H1 (cell line): ENCODE measurements at regions not wholly inside any gene's neighbourhood (a gene's known extent, or its start where the extent isn't known, plus 50 kb on each side); places are given as distances from the start of the nearest gene placed in this dataset.

Experiments used
- CTCF ChIA-PET: fragments of 300-600 bp; sonication (Branson Sonifier 250); formaldehyde crosslinking; loops from one replicate; lab custom pipeline; 2021; ENCODE audit not compliant: partially characterized antibody; lab: Charles Lee
- POLR2A ChIA-PET: fragments of 300-600 bp; sonication (Branson Sonifier 250); formaldehyde crosslinking; loops from one replicate; lab custom pipeline; 2021; ENCODE audit warnings: inconsistent platforms; ENCODE audit not compliant: partially characterized antibody; lab: Charles Lee
- DNase-seq, 2 experiments: peaks; one replicate each; pipeline versions ENCODE4 v3.0.0 to v3.0.0-alpha.2; 2010 to 2022; ENCODE audit warnings: low spot score in 2 of 2, low read depth in 1 of 2, mixed read lengths in 1 of 2
- FAIRE-seq: peaks from 2 replicates; lab custom pipeline; 2011; peaks lifted over from hg19 to GRCh38; lab: Jason Lieb, UNC
- H2AFZ ChIP-seq: 2 replicates; pipeline ENCODE4 v1.8.1; 2012; ENCODE audit warnings: low read length, inconsistent platforms
- H2AK5ac ChIP-seq: 2 replicates; pipeline ENCODE4 v1.6.1; 2013; ENCODE audit warnings: low read depth, low read length
- H2BK120ac ChIP-seq: replicated peaks from 2 replicates; pipeline ENCODE3; 2013; ENCODE audit warnings: low read depth, low read length, inconsistent platforms
- H2BK12ac ChIP-seq: 2 replicates; pipeline ENCODE4 v1.6.1; 2013; ENCODE audit warnings: low read depth, low read length
- H2BK15ac ChIP-seq: 2 replicates; pipeline ENCODE4 v1.6.1; 2013; ENCODE audit warnings: low read length
- H2BK20ac ChIP-seq: 2 replicates; pipeline ENCODE4 v1.6.1; 2013; ENCODE audit warnings: low read length
- H2BK5ac ChIP-seq: 2 replicates; pipeline ENCODE4 v1.6.1; 2013; ENCODE audit warnings: low read depth, low read length
- H3K14ac ChIP-seq: 2 replicates; pipeline ENCODE4 v1.6.1; 2013; ENCODE audit warnings: inconsistent platforms; ENCODE audit not compliant: insufficient read length
- H3K18ac ChIP-seq: 2 replicates; pipeline ENCODE4 v1.6.1; 2013; ENCODE audit warnings: low read length; ENCODE audit errors: extremely low read depth
- H3K23ac ChIP-seq: 2 replicates; pipeline ENCODE4 v1.6.1; 2013; ENCODE audit warnings: inconsistent platforms; ENCODE audit not compliant: insufficient read length
- H3K23me2 ChIP-seq: 2 replicates; pipeline ENCODE4 v1.6.1; 2013; ENCODE audit warnings: low read depth, low read length
- H3K27ac ChIP-seq: 2 replicates; pipeline ENCODE4 v1.6.1; 2011; ENCODE audit warnings: low read depth, low read length, inconsistent platforms
- H3K27me3 ChIP-seq, 4 experiments: replicated peaks in 1 of 4; 1 replicate in 1 of 4; 2 replicates in 3 of 4; pipeline versions ENCODE4 v1.6.1 to v1.8.1; 2011 to 2013; ENCODE audit warnings: low read length in 3 of 4, mild to moderate bottlenecking in 3 of 4, inconsistent platforms in 2 of 4, mixed read lengths in 2 of 4, moderate library complexity in 1 of 4; ENCODE audit not compliant: control insufficient read depth in 3 of 4, insufficient read depth in 3 of 4; ENCODE audit errors: extremely low read depth in 1 of 4
- H3K36me3 ChIP-seq, 4 experiments: 2 replicates each; pipeline versions ENCODE4 v1.6.1 to v1.8.1; 2011 to 2013; ENCODE audit warnings: mild to moderate bottlenecking in 4 of 4, low read length in 3 of 4, moderate library complexity in 2 of 4, control low read depth in 1 of 4, inconsistent platforms in 1 of 4; ENCODE audit not compliant: insufficient read depth in 4 of 4, control insufficient read depth in 2 of 4
- H3K4ac ChIP-seq: replicated peaks from 2 replicates; pipeline ENCODE3; 2013; ENCODE audit warnings: low read length, low read depth, mixed read lengths, inconsistent platforms; ENCODE audit not compliant: insufficient read length
- H3K4me1 ChIP-seq, 4 experiments: replicated peaks in 1 of 4; 1 replicate in 1 of 4; 2 replicates in 3 of 4; pipeline versions ENCODE4 v1.6.1 to v1.8.1; 2011 to 2013; ENCODE audit warnings: low read length in 3 of 4, inconsistent platforms in 2 of 4, mixed read lengths in 1 of 4; ENCODE audit not compliant: insufficient read depth in 4 of 4, control insufficient read depth in 3 of 4
- H3K4me2 ChIP-seq, 2 experiments: 2 replicates each; pipeline versions ENCODE4 v1.6.1 to v1.8.1; 2011 to 2013; ENCODE audit warnings: low read depth in 2 of 2, low read length in 2 of 2, control low read depth in 1 of 2, inconsistent platforms in 1 of 2, mild to moderate bottlenecking in 1 of 2; ENCODE audit not compliant: insufficient read depth in 1 of 2
- H3K4me3 ChIP-seq, 4 experiments: fragments of 200-600, 300-600 bp in 1 of 4; sonication (generic), shearing (Covaris generic), sonication (Bioruptor Twin) in 1 of 4; 2 replicates each; pipeline versions ENCODE4 v1.5.1 to v1.8.1; 2011 to 2016; ENCODE audit warnings: low read length in 4 of 4, low read depth in 3 of 4, control low read depth in 2 of 4, inconsistent platforms in 2 of 4, mild to moderate bottlenecking in 2 of 4, mixed read lengths in 1 of 4, moderate library complexity in 1 of 4; ENCODE audit not compliant: insufficient read depth in 2 of 4; ENCODE audit errors: extremely low read depth in 1 of 4
- H3K56ac ChIP-seq: replicated peaks from 2 replicates; pipeline ENCODE3; 2013; ENCODE audit warnings: low read depth, mild to moderate bottlenecking, mixed read lengths, low read length, inconsistent platforms; ENCODE audit not compliant: insufficient read length
- H3K79me1 ChIP-seq: 2 replicates; pipeline ENCODE4 v1.6.1; 2013; ENCODE audit warnings: low read depth, low read length, control low read depth
- H3K79me2 ChIP-seq, 2 experiments: 2 replicates each; pipeline versions ENCODE4 v1.6.1 to v1.8.1; 2012 to 2013; ENCODE audit warnings: low read length in 2 of 2, mild to moderate bottlenecking in 2 of 2, inconsistent platforms in 1 of 2; ENCODE audit not compliant: insufficient read depth in 2 of 2, control insufficient read depth in 1 of 2
- H3K9ac ChIP-seq, 4 experiments: replicated peaks in 1 of 4; 1 replicate in 1 of 4; 2 replicates in 3 of 4; pipeline versions ENCODE4 v1.6.1 to v1.8.1; 2011 to 2013; ENCODE audit warnings: low read depth in 3 of 4, low read length in 3 of 4, control low read depth in 2 of 4, mild to moderate bottlenecking in 2 of 4, moderate library complexity in 2 of 4, inconsistent platforms in 1 of 4; ENCODE audit errors: extremely low read depth in 1 of 4
- H3K9me3 ChIP-seq, 2 experiments: 2 replicates each; pipeline versions ENCODE4 v1.6.1 to v1.8.1; 2012 to 2013; ENCODE audit warnings: mild to moderate bottlenecking in 2 of 2, moderate library complexity in 2 of 2, control low read depth in 1 of 2, inconsistent platforms in 1 of 2, low read depth in 1 of 2, low read length in 1 of 2, mixed read lengths in 1 of 2; ENCODE audit not compliant: insufficient read depth in 2 of 2
- H4K20me1 ChIP-seq, 2 experiments: replicated peaks in 1 of 2; 2 replicates each; pipeline versions ENCODE3 to v1.8.1; 2011 to 2013; ENCODE audit warnings: inconsistent platforms in 2 of 2, low read length in 2 of 2, mild to moderate bottlenecking in 1 of 2; ENCODE audit not compliant: insufficient read depth in 2 of 2, control insufficient read depth in 1 of 2
- H4K5ac ChIP-seq: 2 replicates; pipeline ENCODE4 v1.6.1; 2013; ENCODE audit warnings: low read length, low read depth, mixed read lengths, inconsistent platforms; ENCODE audit not compliant: insufficient read length
- H4K8ac ChIP-seq: 2 replicates; pipeline ENCODE4 v1.8.0; 2013; ENCODE audit warnings: mild to moderate bottlenecking, moderate library complexity, low read length, inconsistent platforms; ENCODE audit not compliant: insufficient read depth; ENCODE audit errors: extremely low read depth
- H4K91ac ChIP-seq: replicated peaks from 2 replicates; pipeline ENCODE3; 2013; ENCODE audit warnings: low read length, mixed read lengths, inconsistent platforms; ENCODE audit not compliant: insufficient read length
- ATF3 ChIP-seq: IDR thresholded peaks from 2 replicates; pipeline ENCODE4 v1.6.1; 2011; ENCODE audit warnings: low read depth, mild to moderate bottlenecking, low read length; ENCODE audit not compliant: insufficient read depth
- CREB1 ChIP-seq: IDR thresholded peaks from 2 replicates; pipeline ENCODE4 v1.6.1; 2012; ENCODE audit warnings: inconsistent platforms
- FOSL1 ChIP-seq: IDR thresholded peaks from 2 replicates; pipeline ENCODE4 v1.6.1; 2011; ENCODE audit warnings: mild to moderate bottlenecking, low read depth, low read length, moderate library complexity; ENCODE audit not compliant: insufficient read depth
- GABPA ChIP-seq: IDR thresholded peaks from 2 replicates; pipeline ENCODE4 v1.6.1; 2011; ENCODE audit warnings: mild to moderate bottlenecking, low read length, moderate library complexity, borderline replicate concordance; ENCODE audit not compliant: insufficient read depth
- GTF2F1 ChIP-seq: IDR thresholded peaks from 2 replicates; pipeline ENCODE4 v1.6.1; 2012; ENCODE audit warnings: low read depth, low read length, improper control_type of control experiment, borderline replicate concordance
- HDAC2 ChIP-seq, 2 experiments: fragments of 300-600 bp in 1 of 2; sonication (generic) in 1 of 2; IDR thresholded peaks; 2 replicates each; pipeline ENCODE4 v1.6.1; 2011 to 2012; ENCODE audit warnings: low read depth in 2 of 2, low read length in 2 of 2, mild to moderate bottlenecking in 2 of 2, moderate library complexity in 2 of 2, borderline replicate concordance in 1 of 2, inconsistent platforms in 1 of 2
- HDAC6 ChIP-seq: IDR thresholded peaks from one replicate; pipeline ENCODE4 v1.7.1; 2012; ENCODE audit warnings: low read depth, mild to moderate bottlenecking, inconsistent platforms, low read length, moderate library complexity
- KDM4A ChIP-seq: IDR thresholded peaks from one replicate; pipeline ENCODE4 v1.7.1; 2012; ENCODE audit warnings: low read depth, mild to moderate bottlenecking, moderate library complexity, low read length, inconsistent platforms; ENCODE audit not compliant: severe bottlenecking
- PHF8 ChIP-seq: fragments of 200-600 bp; sonication (generic); conservative IDR thresholded peaks from 2 replicates; pipeline ENCODE4 v1.7.1; 2012; ENCODE audit warnings: low read depth, mild to moderate bottlenecking, inconsistent platforms, low read length, moderate library complexity
- POU5F1 ChIP-seq: IDR thresholded peaks from 2 replicates; pipeline ENCODE4 v1.6.1; 2011; ENCODE audit warnings: low read depth, mild to moderate bottlenecking, low read length, moderate library complexity
- SAP30 ChIP-seq: fragments of 300-600 bp; sonication (generic); IDR thresholded peaks from 2 replicates; pipeline ENCODE4 v1.7.1; 2012; ENCODE audit warnings: low read length, moderate library complexity, mild to moderate bottlenecking, inconsistent platforms; ENCODE audit not compliant: insufficient read depth, insufficient replicate concordance
- SP4 ChIP-seq: IDR thresholded peaks from 2 replicates; pipeline ENCODE4 v1.6.1; 2012; ENCODE audit warnings: low read length, inconsistent platforms
- TAF7 ChIP-seq: optimal IDR thresholded peaks from 2 replicates; pipeline ENCODE3; 2011; ENCODE audit warnings: low read depth, mild to moderate bottlenecking, inconsistent platforms, low read length, moderate library complexity, borderline replicate concordance
- TCF12 ChIP-seq: IDR thresholded peaks from 2 replicates; pipeline ENCODE4 v1.6.1; 2011; ENCODE audit warnings: low read depth, mild to moderate bottlenecking, low read length
- ZNF274 ChIP-seq: IDR thresholded peaks from 2 replicates; pipeline ENCODE4 v1.7.0; 2012; ENCODE audit warnings: low read length, borderline replicate concordance; ENCODE audit errors: extremely low read depth
- WGBS, 2 experiments: shearing (Covaris generic) in 1 of 2; methylation state at CpG; one replicate each; pipeline versions ENCODE4 v1.1.6 to v1.1.7; 2013 to 2015; ENCODE audit warnings: low lambda C conversion rate in 2 of 2, mixed read lengths in 2 of 2, inconsistent platforms in 1 of 2, low coverage in 1 of 2, missing lambda C conversion rate in 1 of 2; ENCODE audit not compliant: insufficient replicate concordance in 2 of 2, insufficient coverage in 1 of 2, insufficient read length in 1 of 2; ENCODE audit errors: extremely low coverage in 1 of 2, missing lambda C conversion rate in 1 of 2; 5-methylcytosine and 5-hydroxymethylcytosine counted together

GRCh38 chr3:154025007-154025406 lies 96.2 kb upstream of the ARHGEF26 start:
- Histone ChIP-seq H3K56ac (no peak overlapping the region), H4K20me1 (no peaks in the 10 kb centered on the region), H3K9me3 (no peaks in the 10 kb centered on the region), H2BK5ac (no peak overlapping the region), H3K18ac (no peak overlapping the region), H3K27me3 (no peaks in the 10 kb centered on the region), H3K36me3 (no peaks in the 10 kb centered on the region), H4K8ac (no peak overlapping the region), H3K4me2 (no peak overlapping the region), H3K79me1 (no peaks in the 10 kb centered on the region), H3K4me3 (no peak overlapping the region), H3K23ac (no peak overlapping the region), H2AK5ac (no peak overlapping the region), H2BK12ac (no peak overlapping the region), H3K4me1 (no peaks in the 10 kb centered on the region), H3K9ac (no peak overlapping the region), H3K14ac (no peak overlapping the region), H4K91ac (no peak overlapping the region), H2AFZ (no peak overlapping the region), H3K27ac (no peak overlapping the region), H4K5ac (no peak overlapping the region), H3K79me2 (no peaks in the 10 kb centered on the region), H2BK20ac (no peak overlapping the region), H3K4ac (no peak overlapping the region), H2BK120ac (no peak overlapping the region), H2BK15ac (no peak overlapping the region), H3K23me2 (no peaks in the 10 kb centered on the region)
- FAIRE-seq (no peak), DNase-seq (no peak)
- CTCF ChIA-PET = no interaction called here
- POLR2A ChIA-PET = no interaction called here
- WGBS, 2 experiments = 78% methylated on average over 2 of the region's 2 CpGs; no CpG with 5 or more reads in 1 of the 2 experiments
- TF ChIP-seq ZNF274 (no peak), TAF7 (no peak), KDM4A (no peak), TCF12 (no peak), HDAC6 (no peak), CREB1 (no peak), POU5F1 (no peak), SAP30 (no peak), FOSL1 (no peak), PHF8 (no peak), SP4 (no peak), GTF2F1 (no peak), ATF3 (no peak), HDAC2 (IDR thresholded peaks at IDR 0.05; ENCODE audit: borderline replicate concordance in 1 of 2, low read depth in 2 of 2, low read length in 2 of 2) (no peak), GABPA (no peak)
